OCI-M1 (cell line): ENCODE measurements at regions not wholly inside any gene's neighbourhood (a gene's known extent, or its start where the extent isn't known, plus 50 kb on each side); places are given as distances from the start of the nearest gene placed in this dataset.

Source experiments
- DNase-seq: peaks from one replicate; lab custom pipeline; 2025; lab: John Stamatoyannopoulos, UW

DNA sequence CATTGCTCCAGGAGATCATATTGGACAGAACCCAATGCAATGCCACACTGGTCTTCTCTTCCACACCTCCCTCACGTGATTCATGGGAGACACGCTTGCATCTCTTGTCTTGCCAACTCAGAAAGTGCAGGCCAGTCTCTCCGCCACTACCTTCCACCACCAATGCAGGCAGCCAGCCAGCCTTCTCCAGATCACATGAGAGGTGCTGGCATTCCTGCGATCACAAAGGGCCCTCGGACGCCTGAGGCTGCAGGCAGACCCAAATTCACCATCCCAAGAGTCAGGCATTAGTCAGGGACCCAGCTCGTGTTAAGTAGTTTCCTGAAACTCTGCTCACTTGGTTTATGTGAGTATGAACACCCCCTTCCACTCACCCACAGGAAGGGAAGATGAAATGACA, 437.0 kb upstream of the ETAA1 start:
- DNase-seq, result no peak

DNA sequence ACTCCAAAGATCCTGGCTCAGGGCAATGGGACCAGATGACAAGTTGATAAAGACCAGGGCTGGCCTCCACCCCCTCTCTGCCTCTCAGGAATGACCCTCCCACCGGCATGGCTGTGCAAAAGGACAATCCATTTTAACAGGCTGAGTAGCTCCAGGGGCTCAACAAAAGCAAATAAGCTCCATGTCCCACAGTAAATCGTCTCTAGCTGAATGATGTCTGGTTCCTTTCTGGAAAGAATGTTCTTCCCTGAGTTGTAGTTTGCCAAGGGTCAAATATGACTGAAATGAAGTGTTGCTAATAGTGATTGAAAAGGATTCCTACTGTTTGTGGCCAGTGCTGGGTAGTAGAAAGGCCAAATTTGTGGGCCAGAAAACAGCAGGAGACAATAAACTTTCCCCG, 434.4 kb upstream of the ETAA1 start:
- no peak for DNase-seq

- no peak for DNase-seq
Measured at GRCh38 chr2:66966631-66967030, 430.5 kb upstream of the ETAA1 start.

DNA sequence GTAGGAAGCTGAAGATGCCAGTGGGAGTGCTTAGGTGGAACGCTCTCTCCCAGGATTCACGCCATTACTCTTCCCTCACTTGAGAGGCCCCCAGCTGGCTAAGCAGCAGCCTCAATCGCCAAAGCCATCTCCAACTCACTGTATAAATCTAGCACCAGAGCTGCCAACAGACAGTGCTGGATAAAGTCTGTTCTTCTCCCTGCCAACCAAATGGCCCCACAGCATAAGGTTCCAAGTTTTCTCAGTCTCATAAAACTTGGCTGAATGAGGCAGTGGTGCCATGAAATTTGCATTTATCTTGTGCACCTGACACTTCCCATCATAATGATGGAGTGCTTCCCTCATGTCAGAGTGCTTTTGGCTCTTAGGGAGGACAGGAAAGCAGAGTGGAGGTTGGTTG, 428.2 kb upstream of the ETAA1 start:
- no peak for DNase-seq

DNA sequence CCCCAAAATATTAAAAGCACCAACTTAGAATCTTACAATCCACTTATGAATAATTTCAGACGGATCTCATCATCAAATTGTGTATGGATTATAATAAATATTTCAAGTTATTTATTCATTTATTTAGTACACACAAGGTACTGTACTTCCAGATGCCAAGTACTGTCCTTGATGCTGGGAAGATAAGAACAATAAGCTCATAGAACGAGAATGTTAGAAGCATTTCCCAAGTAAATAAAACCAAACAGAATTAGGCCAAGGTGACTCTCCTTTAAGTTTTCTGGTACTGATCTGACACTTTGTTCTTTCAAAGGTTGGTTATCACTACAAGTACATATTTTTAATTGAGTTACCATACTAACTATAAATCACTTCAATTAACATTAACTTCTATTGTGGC, 416.1 kb upstream of the ETAA1 start:
- no peak for DNase-seq

DNA sequence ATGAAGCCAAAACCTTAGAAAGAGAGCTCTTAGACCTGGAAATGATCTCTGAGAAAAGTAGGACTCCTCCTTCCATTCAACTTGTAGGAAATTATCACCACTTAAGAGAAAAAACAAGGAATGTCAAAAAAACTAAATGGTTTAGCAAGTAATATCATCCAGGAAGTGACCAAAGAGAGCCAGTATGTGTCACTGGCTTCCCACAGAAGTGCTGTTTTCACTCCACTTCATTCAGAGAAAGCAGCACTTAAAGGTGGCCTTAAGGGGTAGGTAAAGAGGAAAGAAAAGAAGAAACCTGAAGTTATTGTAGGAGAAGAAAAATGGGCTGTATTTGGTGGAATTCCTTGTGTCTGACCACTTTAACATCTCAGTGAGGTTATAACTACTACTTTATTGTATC, 414.4 kb upstream of the ETAA1 start:
- no peak for DNase-seq

- DNase-seq, result no peak
Measured at GRCh38 chr2:66984864-66985263, 412.3 kb upstream of the ETAA1 start.

DNA sequence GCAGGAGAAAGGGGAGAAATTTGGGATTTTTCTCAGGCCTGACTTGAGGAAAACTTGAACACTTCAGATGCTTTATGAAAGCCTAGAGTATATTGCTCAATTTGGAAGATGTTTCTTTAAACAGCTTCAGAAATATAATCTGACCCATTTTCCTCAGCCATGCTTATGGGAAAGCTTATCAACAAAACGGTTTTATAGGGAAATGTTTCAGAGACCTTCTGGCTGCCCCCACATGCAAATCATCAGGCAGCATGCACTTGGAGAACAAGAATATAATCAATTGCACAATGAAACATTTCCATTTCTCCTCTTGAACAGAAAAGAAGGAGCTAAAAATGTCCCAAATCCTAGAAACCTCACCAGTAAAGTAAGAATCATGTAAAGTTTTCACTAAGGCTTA, 411.2 kb upstream of the ETAA1 start:
- DNase-seq, result no peak

- no peak for DNase-seq
Measured at GRCh38 chr2:66987733-66988132, 409.4 kb upstream of the ETAA1 start.

DNA sequence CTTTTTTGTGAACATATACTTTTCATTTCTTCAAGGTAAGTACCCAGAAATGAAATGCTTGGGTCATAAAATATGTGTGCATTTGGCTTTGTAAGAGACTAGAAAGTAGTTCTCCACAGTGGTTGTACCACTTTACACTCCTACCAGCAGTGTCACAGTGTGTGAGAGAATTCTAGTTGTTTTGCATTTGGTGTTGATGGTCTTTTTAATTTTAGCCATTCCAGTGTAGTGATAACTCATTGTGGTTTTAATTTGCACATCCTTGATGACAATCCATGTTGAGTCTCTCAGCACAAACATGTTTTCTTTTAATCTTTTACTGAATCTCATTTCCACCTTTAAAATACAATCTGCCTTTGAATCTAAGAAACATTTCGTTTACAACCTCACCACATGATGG, 402.5 kb upstream of the ETAA1 start:
- DNase-seq, result no peak

DNA sequence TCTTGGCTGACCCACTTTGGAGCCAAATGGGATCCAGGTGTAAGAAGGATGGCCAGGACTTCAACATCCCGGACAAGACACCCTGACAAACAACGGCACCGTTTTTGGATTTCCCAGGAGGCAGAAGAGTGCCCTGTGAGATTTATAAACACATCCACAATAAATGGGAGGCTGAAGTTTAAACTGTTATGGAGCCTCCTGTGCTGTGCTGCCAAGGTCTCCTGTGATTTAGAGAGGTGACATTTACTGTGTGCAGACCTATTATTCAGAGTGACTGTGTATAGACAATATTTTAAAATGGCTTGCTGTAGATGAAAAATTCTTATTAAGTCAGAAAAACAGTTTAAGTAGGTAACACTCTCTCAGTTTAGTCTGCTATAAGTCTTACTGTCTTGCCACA, 401.5 kb upstream of the ETAA1 start:
- no peak for DNase-seq

DNA sequence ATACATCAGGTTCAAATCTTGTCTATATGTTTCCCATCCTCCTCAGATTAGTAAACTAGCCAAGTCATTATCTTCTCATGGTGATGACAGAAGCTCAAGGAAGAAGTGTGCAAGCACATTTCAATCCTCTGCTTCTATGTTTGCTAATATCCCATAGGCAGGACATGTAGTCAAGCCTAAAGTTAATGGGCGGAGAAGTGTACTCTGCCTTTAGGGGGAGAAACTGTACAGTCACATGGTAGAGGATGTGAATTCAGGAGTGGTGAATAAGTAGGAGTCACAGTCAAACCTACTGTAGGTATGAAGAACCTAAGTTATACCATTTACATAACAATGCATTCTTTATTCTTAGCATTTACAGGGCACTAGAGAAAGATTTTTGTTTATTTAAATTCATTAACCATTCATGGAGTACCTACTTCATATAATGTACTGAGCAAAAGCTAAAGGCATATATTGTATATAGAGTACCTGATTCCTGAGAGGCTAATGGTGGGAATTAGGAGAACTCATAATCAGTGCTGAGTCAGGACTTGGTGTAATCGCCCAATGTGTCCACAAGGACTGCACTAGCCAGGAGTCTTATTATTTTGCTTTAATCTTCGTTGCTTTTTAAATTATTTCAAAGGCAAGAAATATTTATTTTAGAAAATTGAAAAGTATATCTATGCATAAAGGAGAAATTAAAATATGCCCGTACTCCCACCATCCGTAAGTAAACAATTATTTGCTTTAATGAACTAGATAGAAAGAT, 394.3 kb upstream of the ETAA1 start:
- DNase-seq, result no peak

- no peak for DNase-seq
Measured at GRCh38 chr2:67006373-67006960, 390.7 kb upstream of the ETAA1 start.

DNA sequence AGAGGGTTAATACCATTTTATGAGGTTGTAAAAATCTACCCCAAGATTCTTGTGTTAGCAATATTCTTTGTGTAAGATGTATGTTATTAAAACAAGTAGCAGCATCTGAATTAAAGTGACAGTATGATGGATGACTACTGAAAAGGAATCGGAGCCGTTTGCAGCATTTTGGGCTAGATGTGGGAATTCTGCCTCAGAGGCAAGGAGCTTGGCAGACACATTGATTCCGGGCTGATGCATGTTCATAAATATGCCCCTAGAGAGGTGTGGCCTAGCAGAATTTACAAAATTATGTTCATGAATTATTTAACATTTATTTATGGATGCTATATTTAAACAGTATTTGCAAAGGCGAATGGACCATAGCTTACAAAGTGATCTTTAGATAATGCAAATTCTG, 389.0 kb upstream of the ETAA1 start:
- no peak for DNase-seq

- DNase-seq, result no peak
Measured at GRCh38 chr2:67012165-67012564, 385.0 kb upstream of the ETAA1 start.

DNA sequence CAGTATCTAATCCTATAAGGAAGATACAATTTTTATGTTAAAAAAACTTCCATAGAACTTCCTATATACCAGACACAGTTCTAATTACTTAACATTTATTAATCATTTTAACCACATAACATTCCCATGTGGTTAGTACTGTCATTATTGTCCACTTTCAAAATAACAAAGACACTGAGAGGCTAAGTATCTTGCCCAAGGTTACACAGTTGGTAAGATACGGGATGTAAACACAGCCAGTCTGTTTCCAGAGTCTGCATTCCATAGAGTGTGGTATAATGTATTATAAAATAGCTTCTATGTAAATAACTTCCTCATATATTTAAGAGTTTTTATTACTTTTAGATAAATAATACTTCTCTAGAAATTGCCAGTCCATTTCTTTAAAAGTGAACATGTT, 383.3 kb upstream of the ETAA1 start:
- no peak for DNase-seq

DNA sequence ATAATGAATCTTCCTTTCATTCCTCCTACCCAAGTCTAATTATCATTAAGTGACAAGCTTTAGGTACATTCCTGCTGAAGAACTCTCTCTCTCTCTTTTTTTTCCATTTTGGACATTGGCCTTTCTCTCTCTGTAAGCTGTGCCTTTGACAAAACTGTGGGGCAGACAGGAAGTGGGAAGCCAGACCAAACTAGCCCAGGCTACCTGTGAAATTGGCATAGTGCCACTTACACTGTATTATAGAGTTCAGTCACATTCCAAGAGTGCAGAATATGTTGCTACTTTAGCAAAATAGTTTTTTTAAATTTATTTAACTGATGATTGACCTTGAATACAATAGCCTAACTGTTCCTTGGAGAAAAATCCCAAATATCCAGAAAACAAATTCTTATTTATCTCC, 381.5 kb upstream of the ETAA1 start:
- DNase-seq, result no peak

DNA sequence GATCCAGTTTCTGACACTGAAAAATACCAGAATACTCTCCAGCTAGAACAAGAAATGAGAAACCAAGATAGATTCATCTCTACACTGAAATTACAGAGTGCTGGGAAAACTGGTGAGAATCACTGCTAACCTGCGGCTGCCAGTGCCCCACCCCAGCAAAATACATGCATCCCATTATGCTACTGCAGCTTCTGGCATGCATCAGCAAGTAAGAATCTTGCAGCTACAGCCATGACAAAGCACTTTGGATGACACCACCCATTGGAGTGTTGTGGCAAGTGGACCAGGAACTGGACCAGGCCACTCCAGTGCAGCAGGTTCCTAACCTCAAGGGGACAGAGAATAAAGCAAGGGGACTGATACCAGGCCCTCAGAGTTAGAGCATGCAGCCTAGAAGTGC, 378.8 kb upstream of the ETAA1 start:
- DNase-seq, result no peak

DNA sequence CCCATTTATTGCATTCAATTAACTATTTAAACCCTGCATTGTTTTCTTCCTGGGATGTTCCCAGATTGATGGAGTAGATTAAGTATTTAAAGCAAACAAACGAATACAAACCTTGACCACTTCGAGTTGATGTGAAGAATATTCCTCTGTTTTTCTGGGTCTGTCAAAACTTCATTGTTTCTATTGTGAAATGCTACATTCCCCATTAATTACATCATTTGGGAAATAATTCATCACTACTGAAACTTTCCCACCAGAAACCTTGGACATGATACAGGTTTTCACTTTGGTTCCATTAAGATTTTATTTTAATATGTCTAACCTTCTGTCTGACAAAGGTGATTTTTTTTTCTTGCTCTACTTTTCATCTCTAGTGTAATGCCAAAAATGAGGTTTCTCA, 365.1 kb upstream of the ETAA1 start:
- DNase-seq, result no peak

DNA sequence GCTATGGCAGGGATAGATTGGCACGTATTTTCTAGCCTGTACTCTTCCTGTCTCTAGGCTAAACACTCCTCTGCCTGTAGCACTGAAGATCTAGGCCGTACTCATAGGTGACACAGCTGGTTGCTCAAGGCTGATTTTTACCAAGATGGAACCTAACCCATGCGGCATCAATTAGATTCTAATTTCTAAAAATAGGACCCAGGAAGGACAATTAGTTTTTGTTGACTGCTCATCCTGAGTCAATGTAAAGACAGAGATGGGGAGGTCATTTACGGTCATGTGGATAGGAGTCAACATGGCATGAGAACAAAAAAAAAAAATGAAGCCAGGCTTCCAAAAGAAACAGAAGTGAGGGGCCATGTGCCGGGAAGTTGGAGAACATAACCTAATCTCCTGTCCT, 360.7 kb upstream of the ETAA1 start:
- no peak for DNase-seq

- DNase-seq, result no peak
Measured at GRCh38 chr2:67037655-67038054, 359.5 kb upstream of the ETAA1 start.

GRCh38 chr2:67038195-67038594, 358.9 kb upstream of the ETAA1 start:
- no peak for DNase-seq

GRCh38 chr2:67039058-67039457, 358.1 kb upstream of the ETAA1 start:
- DNase-seq, result no peak

DNA sequence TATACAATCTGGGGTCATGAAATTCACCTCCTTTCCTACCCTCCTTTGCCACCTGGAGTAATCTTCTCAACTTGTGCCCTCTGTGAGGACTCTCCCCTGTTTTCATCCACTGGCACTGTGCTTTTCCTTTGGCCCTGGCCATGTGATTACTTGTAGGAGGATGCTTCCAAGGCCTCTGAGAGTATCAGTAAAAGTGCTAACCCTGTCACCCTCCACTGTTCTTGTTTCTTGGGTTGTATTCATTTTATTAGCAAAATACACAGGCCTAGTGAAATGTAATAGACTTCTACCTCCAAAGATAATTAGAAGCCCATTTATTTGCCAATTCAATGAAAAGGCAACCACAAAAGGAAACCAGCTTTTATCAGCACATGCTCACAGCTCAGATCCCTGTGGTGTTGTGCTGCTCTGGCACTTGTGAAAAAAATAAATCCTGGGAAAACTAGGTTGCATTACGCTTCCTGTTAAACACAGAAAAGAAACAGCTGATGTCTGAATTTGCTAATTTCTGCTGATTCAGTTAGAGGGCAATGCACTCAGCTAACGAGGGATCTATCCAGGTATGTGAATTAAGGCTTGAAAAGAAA, 357.5 kb upstream of the ETAA1 start:
- DNase-seq, result no peak
